D721Med (cell line): ENCODE measurements at regions not wholly inside any gene's neighbourhood (a gene's known extent, or its start where the extent isn't known, plus 50 kb on each side); places are given as distances from the start of the nearest gene placed in this dataset.

ENCODE experiments used
- DNase-seq: peaks from one replicate; pipeline ENCODE4 v3.0.0; 2011; ENCODE audit warnings: low spot score; ENCODE audit not compliant: insufficient read length
- FAIRE-seq: peaks from 2 replicates; lab custom pipeline; 2011; peaks lifted over from hg19 to GRCh38; lab: Jason Lieb, UNC
- TF ChIP-seq, protein P1 (sequence below): IDR thresholded peaks from 2 replicates; pipeline ENCODE4 v1.5.1; 2012; ENCODE audit warnings: mild to moderate bottlenecking, control low read depth; ENCODE audit not compliant: insufficient read depth; ENCODE audit errors: missing control alignments

- DNase-seq (no peak), FAIRE-seq (no peak)
- TF ChIP-seq, protein P1, sequence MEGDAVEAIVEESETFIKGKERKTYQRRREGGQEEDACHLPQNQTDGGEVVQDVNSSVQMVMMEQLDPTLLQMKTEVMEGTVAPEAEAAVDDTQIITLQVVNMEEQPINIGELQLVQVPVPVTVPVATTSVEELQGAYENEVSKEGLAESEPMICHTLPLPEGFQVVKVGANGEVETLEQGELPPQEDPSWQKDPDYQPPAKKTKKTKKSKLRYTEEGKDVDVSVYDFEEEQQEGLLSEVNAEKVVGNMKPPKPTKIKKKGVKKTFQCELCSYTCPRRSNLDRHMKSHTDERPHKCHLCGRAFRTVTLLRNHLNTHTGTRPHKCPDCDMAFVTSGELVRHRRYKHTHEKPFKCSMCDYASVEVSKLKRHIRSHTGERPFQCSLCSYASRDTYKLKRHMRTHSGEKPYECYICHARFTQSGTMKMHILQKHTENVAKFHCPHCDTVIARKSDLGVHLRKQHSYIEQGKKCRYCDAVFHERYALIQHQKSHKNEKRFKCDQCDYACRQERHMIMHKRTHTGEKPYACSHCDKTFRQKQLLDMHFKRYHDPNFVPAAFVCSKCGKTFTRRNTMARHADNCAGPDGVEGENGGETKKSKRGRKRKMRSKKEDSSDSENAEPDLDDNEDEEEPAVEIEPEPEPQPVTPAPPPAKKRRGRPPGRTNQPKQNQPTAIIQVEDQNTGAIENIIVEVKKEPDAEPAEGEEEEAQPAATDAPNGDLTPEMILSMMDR, result no peak
These were observed 150.8 kb downstream of the CDC5L start for GRCh38 chr6:44538131-44538806.

- DNase-seq (no peak), FAIRE-seq (no peak)
- TF ChIP-seq, protein P1, result no peak
These were observed 151.3 kb downstream of the CDC5L start for GRCh38 chr6:44538807-44539201.

DNA sequence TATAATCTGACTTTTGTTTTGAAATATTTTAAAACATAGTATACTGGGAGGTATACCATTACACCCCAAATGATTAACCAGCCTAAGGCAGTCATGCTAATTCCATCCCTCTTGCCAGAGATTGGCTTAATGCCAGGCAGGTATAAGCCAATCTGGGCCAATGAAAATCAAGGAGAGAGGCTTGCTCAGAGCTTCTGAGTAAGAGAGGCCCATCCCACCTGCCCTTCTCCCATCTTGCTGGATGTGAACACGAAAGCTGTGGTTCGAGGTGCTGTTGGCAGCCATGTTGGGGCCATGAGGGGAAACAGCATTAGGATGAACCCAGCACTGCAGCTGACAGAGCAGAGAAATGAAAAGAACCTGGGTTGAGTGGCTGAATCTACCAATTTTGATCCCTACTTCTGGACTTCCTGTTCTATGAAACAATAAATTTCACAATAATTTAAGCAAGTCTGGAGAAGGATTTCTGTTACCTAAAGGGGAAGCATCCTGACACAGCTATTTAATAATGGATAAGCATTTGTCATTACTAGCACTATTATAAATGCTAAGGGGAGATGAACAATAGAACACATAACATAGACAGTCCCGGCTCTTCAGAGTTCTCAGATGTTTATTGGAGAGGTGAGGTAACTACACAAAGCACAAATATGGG is 152.3 kb downstream of the CDC5L start:
- TF ChIP-seq, protein P1, result no peak
- no peak for FAIRE-seq
- DNase-seq, result no peak

DNA sequence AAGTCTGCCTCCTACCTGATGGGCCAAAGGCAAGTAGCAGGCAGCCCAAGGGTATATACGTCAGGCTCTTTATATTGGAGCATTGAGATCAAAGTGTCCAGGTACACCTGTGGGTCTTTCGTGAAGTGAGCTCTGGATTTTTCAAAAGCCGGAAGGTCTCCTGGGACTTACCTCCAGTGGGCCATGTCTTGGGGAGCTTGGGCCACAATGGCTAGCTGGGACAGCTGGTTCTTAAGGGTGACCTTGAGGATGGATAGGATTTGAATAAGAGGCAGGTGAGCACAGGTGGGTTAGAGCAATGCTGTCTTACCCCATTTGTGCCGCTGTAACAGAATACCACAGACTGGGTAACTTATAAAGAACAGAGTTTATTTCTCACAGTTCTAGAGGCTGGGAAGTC is 153.4 kb downstream of the CDC5L start:
- FAIRE-seq, result no peak
- TF ChIP-seq, protein P1, result no peak
- no peak for DNase-seq

GRCh38 chr6:44542401-44543116 is 155.1 kb downstream of the CDC5L start:
- DNase-seq, result no peak
- FAIRE-seq, result no peak
- TF ChIP-seq, protein P1, result no peak

GRCh38 chr6:44543664-44544063 is 156.2 kb downstream of the CDC5L start:
- TF ChIP-seq, protein P1, result no peak
- FAIRE-seq, result no peak
- DNase-seq, result no peak
